ENCODE measurements at regions not wholly inside any gene's neighbourhood (a gene's known extent, or its start where the extent isn't known, plus 50 kb on each side); places are given as distances from the start of the nearest gene placed in this dataset.

- DNase-seq (peak; percentile 65), ATAC-seq (peak; percentile 29 to 53)
- intact Hi-C loops (cut with DNase I) = loop anchor here (5.0 to 10.0 kb wide), 3 partner anchors 121 to 333 kb away; no protein-coding TSS in a partner anchor
Observed at GRCh38 chr2:120675460-120676130, 60.1 kb upstream of the GLI2 start.

- intact Hi-C loops (cut with DNase I) = loop anchor here (5.0 to 10.0 kb wide), 3 partner anchors 122 to 335 kb away; no protein-coding TSS in a partner anchor
- ATAC-seq = no peak
- DNase-seq = no peak
Observed at GRCh38 chr2:120677221-120677620, 58.4 kb upstream of the GLI2 start.

GRCh38 chr2:120677696-120678247, 57.9 kb upstream of the GLI2 start:
- ATAC-seq (no peak), DNase-seq (no peak)
- intact Hi-C loops (cut with DNase I) = loop anchor here (5.0 to 10.0 kb wide), 3 partner anchors 123 to 335 kb away; no protein-coding TSS in a partner anchor

DNA sequence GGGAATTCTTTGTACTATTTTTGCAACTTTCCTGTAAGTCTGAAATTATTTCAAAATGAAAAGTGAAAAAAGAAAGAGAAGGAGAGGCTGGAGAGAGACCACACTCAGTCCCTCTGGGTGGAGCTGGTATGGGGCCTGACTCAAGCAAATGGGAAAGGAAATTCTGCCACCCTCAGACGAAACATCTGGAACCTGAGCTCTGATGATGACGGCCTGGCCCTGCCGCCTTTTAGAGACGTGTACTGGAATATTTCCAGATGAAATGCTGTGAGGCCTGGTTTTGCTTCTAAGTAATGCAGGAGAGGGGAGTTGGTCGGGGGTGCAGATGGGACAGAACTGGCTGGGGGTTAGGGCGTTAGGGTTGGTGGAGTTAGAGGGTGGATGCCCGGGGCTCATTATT, 57.4 kb upstream of the GLI2 start:
- DNase-seq (no peak), ATAC-seq (peak in 1 of 2 donors; percentile 51)
- intact Hi-C loops (cut with DNase I) = loop anchor here (5.0 to 10.0 kb wide), 3 partner anchors 123 to 336 kb away; no protein-coding TSS in a partner anchor

GRCh38 chr2:120678926-120679325, 56.7 kb upstream of the GLI2 start:
- ATAC-seq (no peak), DNase-seq (no peak)
- intact Hi-C loops (cut with DNase I) = loop anchor here (5.0 to 10.0 kb wide), 3 partner anchors 124 to 337 kb away; no protein-coding TSS in a partner anchor

GRCh38 chr2:120679526-120679925, 56.1 kb upstream of the GLI2 start:
- intact Hi-C loops (cut with DNase I) = loop anchor here (5.0 to 10.0 kb wide), 3 partner anchors 125 to 337 kb away; no protein-coding TSS in a partner anchor
- DNase-seq (no peak), ATAC-seq (no peak)

DNA sequence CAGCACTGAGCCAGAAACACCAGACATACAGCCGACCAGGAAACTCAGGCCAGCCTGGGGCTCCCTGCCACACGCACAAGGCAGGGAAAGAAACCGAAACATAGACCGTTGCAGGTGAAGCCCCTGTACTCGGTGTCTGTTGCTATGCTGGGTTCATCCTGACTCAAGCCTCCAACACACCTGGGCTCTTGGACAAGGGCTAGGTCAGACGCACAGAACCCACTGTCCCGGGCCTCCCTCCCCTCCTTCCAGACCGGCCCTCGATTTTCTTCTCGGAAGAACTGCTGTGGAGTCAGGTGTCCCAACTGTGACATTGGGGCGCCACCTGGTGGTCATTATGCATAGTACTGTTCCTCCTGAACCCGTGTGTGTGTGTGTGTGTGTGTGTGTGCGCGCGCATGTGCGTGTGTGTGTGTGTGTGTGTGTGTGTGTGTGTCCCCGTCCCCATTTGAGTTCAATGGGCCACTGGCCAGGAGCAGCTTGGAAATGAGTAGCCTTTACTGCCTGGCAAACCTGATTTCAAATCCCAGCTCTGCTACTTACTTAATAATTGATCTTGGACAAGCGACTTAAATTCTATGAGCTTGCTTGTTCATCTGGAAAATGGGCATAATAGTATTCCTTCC, 55.4 kb upstream of the GLI2 start:
- intact Hi-C loops (cut with DNase I) = loop anchor here in 1 of 2 donors (1.0 kb wide), 1 partner anchor 337 kb away; no protein-coding TSS in a partner anchor
- peak; percentile 89 for DNase-seq

DNA sequence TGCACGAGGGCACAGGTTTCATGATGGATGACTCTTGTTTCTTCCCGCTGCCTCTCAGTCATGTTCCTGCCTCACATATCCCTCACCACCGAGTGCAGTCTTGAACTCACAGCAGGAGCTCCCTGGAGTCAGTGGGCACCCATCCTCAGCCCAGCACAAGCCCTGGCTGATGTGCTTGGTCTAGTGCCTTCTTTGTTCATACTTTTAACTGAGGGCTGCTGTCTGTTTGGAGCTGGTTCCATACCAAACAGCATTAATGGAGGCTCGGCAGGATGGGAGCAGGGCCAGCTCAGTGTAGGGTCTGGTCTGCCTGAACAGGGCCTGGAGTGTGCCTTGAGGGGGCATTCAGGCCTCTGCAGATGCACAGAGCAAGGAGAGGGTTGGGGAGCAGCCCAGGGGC, 54.5 kb upstream of the GLI2 start:
- intact Hi-C loops (cut with DNase I) = no loop called here
- no peak for DNase-seq
- no peak for ATAC-seq

More for the DNA sequence above, 55.4 kb upstream of the GLI2 start:
- peak; percentile 73 to 81 for ATAC-seq

GRCh38 chr2:120681696-120682288, 53.9 kb upstream of the GLI2 start:
- DNase-seq = no peak
- no peak for ATAC-seq
- intact Hi-C loops (cut with DNase I) = no loop called here

- DNase-seq = no peak
- intact Hi-C loops (cut with DNase I) = no loop called here
- no peak for ATAC-seq
Observed at GRCh38 chr2:120682654-120683053, 53.0 kb upstream of the GLI2 start.

DNA sequence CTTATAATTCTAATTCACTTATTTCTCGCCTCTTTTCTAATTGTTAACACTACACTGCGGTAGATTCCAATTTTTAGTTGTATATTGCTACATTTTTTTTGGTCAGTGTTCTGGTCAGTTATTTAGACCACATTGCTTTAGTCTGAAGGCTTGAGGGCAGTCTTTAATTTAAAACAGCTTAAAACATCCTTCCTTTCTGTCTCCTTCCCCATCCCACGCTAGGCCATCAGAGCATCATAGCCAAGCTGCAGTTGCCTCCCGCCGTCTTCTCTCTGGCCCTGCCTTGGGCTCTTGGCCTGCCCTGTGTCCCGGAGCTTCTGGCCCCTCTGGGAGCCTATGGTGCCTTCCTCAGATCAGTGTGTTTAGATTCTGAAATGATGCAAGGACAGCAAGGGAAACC, 52.6 kb upstream of the GLI2 start:
- ATAC-seq = no peak
- intact Hi-C loops (cut with DNase I) = no loop called here
- DNase-seq = no peak

DNA sequence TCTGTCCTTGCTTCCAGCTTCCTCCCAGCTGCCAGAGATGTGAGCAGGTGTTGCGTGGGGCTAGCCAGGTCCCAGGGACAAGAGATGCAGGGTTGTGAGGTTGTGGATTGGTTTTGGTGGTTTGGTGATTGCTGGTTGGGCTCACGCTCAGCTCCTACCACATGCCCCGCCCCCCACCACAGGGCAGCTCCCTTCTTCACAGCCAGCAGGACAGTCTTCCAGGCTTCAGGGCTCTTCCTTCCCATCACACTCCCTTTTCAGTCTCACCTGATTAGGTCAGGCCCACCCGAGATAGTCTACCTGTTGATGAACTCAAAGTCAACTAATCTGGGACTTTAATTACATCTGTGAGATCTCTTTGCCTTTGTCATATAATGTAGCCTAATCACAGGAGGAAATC, 52.0 kb upstream of the GLI2 start:
- ATAC-seq = no peak
- no peak for DNase-seq
- intact Hi-C loops (cut with DNase I) = no loop called here

DNA sequence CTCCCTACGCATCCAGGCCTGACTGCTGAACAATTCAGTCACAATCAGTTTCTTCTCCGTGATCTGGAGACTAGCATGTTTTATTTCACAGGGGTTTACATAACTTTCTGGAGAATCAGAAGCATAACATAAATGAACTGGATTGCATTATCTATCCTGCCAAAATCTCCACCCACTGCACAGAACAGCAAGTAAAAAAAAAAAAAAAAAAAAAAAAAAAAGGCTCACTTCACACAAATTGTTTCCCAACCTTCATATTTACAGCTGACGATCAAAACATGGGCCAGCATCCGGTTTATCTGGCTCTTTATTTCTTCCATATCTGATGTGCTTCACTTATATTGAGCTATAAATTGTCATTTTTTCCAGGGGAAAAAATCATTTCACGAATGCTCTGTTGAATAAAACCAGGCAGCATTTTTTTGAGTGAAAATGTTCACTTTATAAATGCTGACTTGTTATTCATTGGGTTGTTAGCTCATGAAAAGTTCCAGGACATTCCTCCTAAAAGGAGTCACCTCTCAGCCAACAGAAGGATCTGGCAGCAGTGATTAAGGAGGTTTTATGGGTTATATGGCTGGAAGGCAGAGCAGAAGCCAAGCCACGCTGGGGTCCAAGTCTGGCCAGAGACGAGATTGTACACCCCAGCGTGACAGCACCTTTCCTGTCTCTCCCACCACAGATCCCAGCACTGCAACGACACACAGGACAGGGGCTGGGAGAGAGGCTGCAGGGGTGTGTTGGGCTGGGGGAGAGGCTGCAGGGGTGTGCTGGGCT, 51.2 kb upstream of the GLI2 start:
- DNase-seq = no peak
- intact Hi-C loops (cut with DNase I) = no loop called here

GRCh38 chr2:120685066-120685973, 50.3 kb upstream of the GLI2 start:
- intact Hi-C loops (cut with DNase I) = no loop called here
- no peak for ATAC-seq
- DNase-seq = no peak

More for the DNA sequence above, 51.2 kb upstream of the GLI2 start:
- no peak for ATAC-seq

All from left cardiac atrium (tissue), 4 donors.